Activated CD4-positive, alpha-beta T cell treated with anti-CD3 and anti-CD28 coated beads for 1 hour (primary cell): ENCODE measurements at regions not wholly inside any gene's neighbourhood (a gene's known extent, or its start where the extent isn't known, plus 50 kb on each side); places are given as distances from the start of the nearest gene placed in this dataset.
A peak's percentile ranks its signal among the peaks of the same experiment; 100 is the strongest.

ENCODE experiments used
- DNase-seq: peaks from one replicate; pipeline ENCODE4 v3.0.0-alpha.2; 2020

- DNase-seq: no peak
Observed at GRCh38 chr7:25559581-25560367, 331.5 kb upstream of the NPVF start.

GRCh38 chr7:25562673-25563182 is 334.4 kb upstream of the NPVF start:
- DNase-seq: no peak

GRCh38 chr7:25565002-25565401 is 336.7 kb upstream of the NPVF start:
- DNase-seq: no peak

GRCh38 chr7:25565949-25566348 is 337.7 kb upstream of the NPVF start:
- peak; percentile 46 for DNase-seq

GRCh38 chr7:25567430-25567829 is 339.1 kb upstream of the NPVF start:
- no peak for DNase-seq

- DNase-seq: no peak
Observed at GRCh38 chr7:25569765-25570164, 341.5 kb upstream of the NPVF start.

- no peak for DNase-seq
Observed at GRCh38 chr7:25572423-25572822, 344.1 kb upstream of the NPVF start.

GRCh38 chr7:25574828-25575227 is 346.5 kb upstream of the NPVF start:
- no peak for DNase-seq

- no peak for DNase-seq
Observed at GRCh38 chr7:25575634-25576033, 347.3 kb upstream of the NPVF start.

- no peak for DNase-seq
Observed at GRCh38 chr7:25578991-25579777, 350.9 kb upstream of the NPVF start.

- no peak for DNase-seq
Observed at GRCh38 chr7:25579778-25580075, 351.4 kb upstream of the NPVF start.

GRCh38 chr7:25580141-25580540 is 351.9 kb upstream of the NPVF start:
- DNase-seq: no peak

GRCh38 chr7:25583621-25584020 is 355.3 kb upstream of the NPVF start:
- no peak for DNase-seq

GRCh38 chr7:25584112-25584938 is 356.0 kb upstream of the NPVF start:
- DNase-seq: no peak

GRCh38 chr7:25586513-25586912 is 358.2 kb upstream of the NPVF start:
- no peak for DNase-seq

GRCh38 chr7:25594122-25594521 is 365.8 kb upstream of the NPVF start:
- no peak for DNase-seq

- DNase-seq: no peak
Observed at GRCh38 chr7:25594728-25595127, 366.4 kb upstream of the NPVF start.

GRCh38 chr7:25595996-25596395 is 367.7 kb upstream of the NPVF start:
- no peak for DNase-seq

GRCh38 chr7:25596443-25596842 is 368.2 kb upstream of the NPVF start:
- no peak for DNase-seq

GRCh38 chr7:25597946-25598345 is 369.7 kb upstream of the NPVF start:
- no peak for DNase-seq

GRCh38 chr7:25598765-25599164 is 370.5 kb upstream of the NPVF start:
- no peak for DNase-seq

GRCh38 chr7:25600262-25600920 is 372.1 kb upstream of the NPVF start:
- DNase-seq: no peak
